Activated CD8-positive, alpha-beta T cell treated with anti-CD3 and anti-CD28 coated beads for 36 hours (primary cell): ENCODE measurements at regions not wholly inside any gene's neighbourhood (a gene's known extent, or its start where the extent isn't known, plus 50 kb on each side); places are given as distances from the start of the nearest gene placed in this dataset.

Experiments
- ATAC-seq: fragments of 200-7000 bp; cut with Tn5 transposase; one replicate; pipeline ENCODE4 v1.10.0; 2021; ENCODE audit warnings: mild to moderate bottlenecking, moderate library complexity
- CTCF ChIA-PET: fragments of 350-600 bp; sonication (Branson Sonifier 250); formaldehyde crosslinking; loops from one replicate; lab custom pipeline; 2021; ENCODE audit warnings: antibody characterized with exemption; lab: Charles Lee
- POLR2A ChIA-PET: fragments of 350-600 bp; sonication (Branson Sonifier 250); formaldehyde crosslinking; loops from one replicate; lab custom pipeline; 2021; ENCODE audit warnings: antibody characterized with exemption; lab: Charles Lee
- DNase-seq: peaks from one replicate; pipeline ENCODE4 v3.0.0-alpha.2; 2020
- H3K27ac Mint-ChIP-seq: one replicate; pipeline ENCODE4 v1.8.0; 2021; ENCODE audit warnings: mild to moderate bottlenecking, mixed read lengths
- H3K27me3 Mint-ChIP-seq: one replicate; pipeline ENCODE4 v1.8.0; 2021; ENCODE audit warnings: mixed read lengths
- H3K36me3 Mint-ChIP-seq: one replicate; pipeline ENCODE4 v1.8.0; 2021; ENCODE audit warnings: low read depth, mixed read lengths
- H3K4me1 Mint-ChIP-seq: one replicate; pipeline ENCODE4 v1.8.0; 2021; ENCODE audit warnings: low read depth, mixed read lengths
- H3K4me3 Mint-ChIP-seq: one replicate; pipeline ENCODE4 v1.8.0; 2021; ENCODE audit warnings: mild to moderate bottlenecking, moderate library complexity, mixed read lengths
- H3K9me3 Mint-ChIP-seq: one replicate; pipeline ENCODE4 v1.8.0; 2021; ENCODE audit warnings: mixed read lengths
- CTCF ChIP-seq: fragments of 200-600 bp; IDR thresholded peaks from one replicate; pipeline ENCODE4 v1.8.0; 2022; ENCODE audit warnings: antibody characterized with exemption, mild to moderate bottlenecking
- intact Hi-C: fragments of 100-400 bp; cut with micrococcal nuclease; formaldehyde crosslinking; loops from one replicate; pipeline ENCODE4 v1.10.0; 2022

GRCh38 chr5:90014420-90014819, 395.1 kb downstream of the CETN3 start:
- Mint-ChIP-seq H3K4me1 (no peaks in the 10 kb centered on the region), H3K36me3 (no peaks in the 10 kb centered on the region), H3K27ac (no peak overlapping the region), H3K4me3 (no peak overlapping the region), H3K27me3 (no peaks in the 10 kb centered on the region), H3K9me3 (no peaks in the 10 kb centered on the region)
- no peak for DNase-seq
- no peak for ATAC-seq
- intact Hi-C loops, result no loop called here
- POLR2A ChIA-PET, result no interaction called here
- no peak for TF ChIP-seq CTCF
- CTCF ChIA-PET, result no interaction called here

- peaks cover 13% of the 10 kb centered on the region for H3K9me3 Mint-ChIP-seq
- intact Hi-C loops, result no loop called here
- no peak overlapping the region for H3K4me3 Mint-ChIP-seq
- CTCF ChIA-PET, result interaction anchor here (1.3 kb wide), 1 partner anchor 265 kb away, joined by 3 read pairs; no protein-coding TSS in a partner anchor
- H3K27me3 Mint-ChIP-seq, result no peaks in the 10 kb centered on the region
- POLR2A ChIA-PET, result no interaction called here
- no peaks in the 10 kb centered on the region for H3K4me1 Mint-ChIP-seq
- no peaks in the 10 kb centered on the region for H3K36me3 Mint-ChIP-seq
- H3K27ac Mint-ChIP-seq, result no peak overlapping the region
- DNase-seq, result peak; percentile 6
- no peak for TF ChIP-seq CTCF
- no peak for ATAC-seq
Observed at GRCh38 chr5:90000351-90000750, 409.2 kb downstream of the CETN3 start.

GRCh38 chr5:89998519-89999305, 410.8 kb downstream of the CETN3 start:
- H3K27ac Mint-ChIP-seq, result no peak overlapping the region
- H3K4me1 Mint-ChIP-seq, result no peaks in the 10 kb centered on the region
- H3K4me3 Mint-ChIP-seq, result no peak overlapping the region
- no peak for TF ChIP-seq CTCF
- no peaks in the 10 kb centered on the region for H3K36me3 Mint-ChIP-seq
- intact Hi-C loops, result no loop called here
- POLR2A ChIA-PET, result no interaction called here
- no peaks in the 10 kb centered on the region for H3K27me3 Mint-ChIP-seq
- ATAC-seq (no peak), DNase-seq (no peak)
- H3K9me3 Mint-ChIP-seq, result peaks cover 12% of the 10 kb centered on the region
- CTCF ChIA-PET, result no interaction called here

GRCh38 chr5:89996890-89997289, 412.7 kb downstream of the CETN3 start:
- no peak overlapping the region for H3K4me3 Mint-ChIP-seq
- ATAC-seq (no peak), DNase-seq (no peak)
- H3K36me3 Mint-ChIP-seq, result no peaks in the 10 kb centered on the region
- intact Hi-C loops, result no loop called here
- TF ChIP-seq CTCF, result no peak
- H3K27ac Mint-ChIP-seq, result no peak overlapping the region
- H3K9me3 Mint-ChIP-seq, result peaks cover 7% of the 10 kb centered on the region
- ChIA-PET POLR2A (no interaction called here), CTCF (no interaction called here)
- no peaks in the 10 kb centered on the region for H3K27me3 Mint-ChIP-seq
- no peaks in the 10 kb centered on the region for H3K4me1 Mint-ChIP-seq

GRCh38 chr5:89996335-89996734, 413.2 kb downstream of the CETN3 start:
- ATAC-seq (no peak), DNase-seq (no peak)
- H3K27ac Mint-ChIP-seq, result no peak overlapping the region
- H3K4me3 Mint-ChIP-seq, result no peak overlapping the region
- no peaks in the 10 kb centered on the region for H3K27me3 Mint-ChIP-seq
- H3K9me3 Mint-ChIP-seq, result peaks cover 3% of the 10 kb centered on the region
- CTCF ChIA-PET, result no interaction called here
- H3K4me1 Mint-ChIP-seq, result no peaks in the 10 kb centered on the region
- POLR2A ChIA-PET, result no interaction called here
- H3K36me3 Mint-ChIP-seq, result no peaks in the 10 kb centered on the region
- no peak for TF ChIP-seq CTCF
- intact Hi-C loops, result no loop called here
